RWPE1 (cell line): ENCODE measurements at regions not wholly inside any gene's neighbourhood (a gene's known extent, or its start where the extent isn't known, plus 50 kb on each side); places are given as distances from the start of the nearest gene placed in this dataset.

Source experiments
- CTCF ChIA-PET: fragments of 350-600 bp; sonication (Branson Sonifier 250); formaldehyde crosslinking; extraction: SDS; loops from one replicate; lab custom pipeline; 2021; lab: Yijun Ruan, JAX
- POLR2A ChIA-PET: fragments of 400-600 bp; formaldehyde crosslinking; extraction: SDS; loops from one replicate; lab custom pipeline; 2020; ENCODE audit warnings: antibody characterized with exemption; ENCODE audit not compliant: low non-redundant PET; lab: Yijun Ruan, JAX
- DNase-seq: peaks from one replicate; pipeline ENCODE4 v3.0.0; 2012; ENCODE audit warnings: low spot score
- H3K27ac ChIP-seq: fragments of 450-650 bp; 2 replicates; pipeline ENCODE4 v1.5.1; 2017
- TF ChIP-seq, protein P1 (sequence below): fragments of 450-650 bp; conservative IDR thresholded peaks from 2 replicates; pipeline ENCODE4 v1.5.1; 2017; ENCODE audit warnings: low read depth, mild to moderate bottlenecking

- H3K27ac ChIP-seq: no peak overlapping the region
- ChIA-PET POLR2A (no interaction called here), CTCF (interaction anchor here (1.2 kb wide), 1 partner anchor 117 kb away, joined by 3 read pairs; no protein-coding TSS in a partner anchor)
- TF ChIP-seq, protein P1, sequence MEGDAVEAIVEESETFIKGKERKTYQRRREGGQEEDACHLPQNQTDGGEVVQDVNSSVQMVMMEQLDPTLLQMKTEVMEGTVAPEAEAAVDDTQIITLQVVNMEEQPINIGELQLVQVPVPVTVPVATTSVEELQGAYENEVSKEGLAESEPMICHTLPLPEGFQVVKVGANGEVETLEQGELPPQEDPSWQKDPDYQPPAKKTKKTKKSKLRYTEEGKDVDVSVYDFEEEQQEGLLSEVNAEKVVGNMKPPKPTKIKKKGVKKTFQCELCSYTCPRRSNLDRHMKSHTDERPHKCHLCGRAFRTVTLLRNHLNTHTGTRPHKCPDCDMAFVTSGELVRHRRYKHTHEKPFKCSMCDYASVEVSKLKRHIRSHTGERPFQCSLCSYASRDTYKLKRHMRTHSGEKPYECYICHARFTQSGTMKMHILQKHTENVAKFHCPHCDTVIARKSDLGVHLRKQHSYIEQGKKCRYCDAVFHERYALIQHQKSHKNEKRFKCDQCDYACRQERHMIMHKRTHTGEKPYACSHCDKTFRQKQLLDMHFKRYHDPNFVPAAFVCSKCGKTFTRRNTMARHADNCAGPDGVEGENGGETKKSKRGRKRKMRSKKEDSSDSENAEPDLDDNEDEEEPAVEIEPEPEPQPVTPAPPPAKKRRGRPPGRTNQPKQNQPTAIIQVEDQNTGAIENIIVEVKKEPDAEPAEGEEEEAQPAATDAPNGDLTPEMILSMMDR: no peak
- no peak for DNase-seq
Measured at GRCh38 chr11:45507916-45508315, 157.5 kb downstream of the CHST1 start.

DNA sequence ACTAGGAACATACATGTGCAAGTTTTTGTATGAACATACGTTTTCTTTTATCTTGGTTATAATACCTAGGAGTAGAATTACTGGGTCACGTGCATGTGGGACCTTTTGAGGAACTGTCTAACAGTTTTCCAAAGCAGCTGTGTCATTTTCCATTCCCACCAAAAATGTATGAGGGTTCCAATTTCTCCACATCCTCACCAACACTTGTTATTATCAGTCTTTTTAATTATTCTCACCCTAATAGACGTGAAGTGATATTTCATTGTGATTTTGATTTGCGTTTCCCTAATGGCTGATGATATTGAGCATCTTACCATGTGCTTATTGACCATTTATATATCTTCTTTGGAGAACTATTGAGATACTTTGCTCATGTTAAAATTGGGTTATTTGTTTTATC is 162.1 kb downstream of the CHST1 start:
- TF ChIP-seq, protein P1: no peak
- ChIA-PET POLR2A (no interaction called here), CTCF (no interaction called here)
- H3K27ac ChIP-seq: no peak overlapping the region
- DNase-seq: no peak

- CTCF ChIA-PET: no interaction called here
- POLR2A ChIA-PET: no interaction called here
- H3K27ac ChIP-seq: no peak overlapping the region
- TF ChIP-seq, protein P1: no peak
- DNase-seq: no peak
Measured at GRCh38 chr11:45502226-45502545, 163.2 kb downstream of the CHST1 start.

DNA sequence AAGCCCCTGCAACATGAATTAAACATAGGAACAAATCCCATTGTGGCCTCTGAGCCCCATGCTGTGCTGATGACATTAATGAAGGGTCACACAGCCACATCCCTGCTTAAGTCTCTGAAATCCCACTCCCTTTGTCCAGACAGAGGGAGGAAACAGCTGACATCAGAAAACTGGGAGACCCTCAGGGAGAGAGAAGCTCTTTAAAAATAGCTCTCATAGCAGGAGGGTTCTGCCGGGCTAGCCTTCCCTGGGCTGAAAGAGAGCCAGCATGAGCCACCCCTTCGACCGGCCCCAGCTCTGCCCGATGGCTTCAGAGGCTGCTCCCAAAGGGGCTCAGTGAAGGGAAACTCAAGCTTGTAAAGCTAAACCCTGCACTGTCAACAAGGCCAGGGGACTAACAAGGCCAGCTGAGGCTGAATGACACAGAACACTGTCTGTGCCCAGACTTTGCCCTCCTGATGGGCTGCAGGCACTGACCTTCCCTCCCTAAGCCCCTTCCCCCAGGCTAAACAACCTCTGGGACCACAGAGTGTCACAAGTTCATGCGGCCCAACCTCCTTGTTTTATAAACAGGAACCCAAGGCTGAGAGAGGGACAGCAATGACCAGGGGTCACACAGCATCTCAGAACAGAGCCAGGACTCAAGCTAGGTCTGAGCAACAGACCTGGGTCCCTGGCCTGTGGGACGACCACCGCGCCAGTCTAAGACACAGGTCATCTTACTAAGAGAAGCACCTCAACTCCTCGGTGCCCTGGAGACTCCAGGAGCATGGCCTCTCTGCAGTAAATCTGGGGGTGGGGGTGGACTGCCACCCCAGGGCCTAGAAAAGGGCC is 163.8 kb downstream of the CHST1 start:
- ChIA-PET CTCF (no interaction called here), POLR2A (no interaction called here)
- no peak for DNase-seq
- no peak overlapping the region for H3K27ac ChIP-seq
- TF ChIP-seq, protein P1: no peak

- DNase-seq: no peak
- ChIA-PET CTCF (interaction anchor here (0.5 to 0.7 kb wide), 2 partner anchors 45 to 741 kb away, joined by 3 to 4 read pairs; no protein-coding TSS in a partner anchor), POLR2A (no interaction called here)
- TF ChIP-seq, protein P1: no peak
- no peak overlapping the region for H3K27ac ChIP-seq
Measured at GRCh38 chr11:45500451-45500850, 165.0 kb downstream of the CHST1 start.

DNA sequence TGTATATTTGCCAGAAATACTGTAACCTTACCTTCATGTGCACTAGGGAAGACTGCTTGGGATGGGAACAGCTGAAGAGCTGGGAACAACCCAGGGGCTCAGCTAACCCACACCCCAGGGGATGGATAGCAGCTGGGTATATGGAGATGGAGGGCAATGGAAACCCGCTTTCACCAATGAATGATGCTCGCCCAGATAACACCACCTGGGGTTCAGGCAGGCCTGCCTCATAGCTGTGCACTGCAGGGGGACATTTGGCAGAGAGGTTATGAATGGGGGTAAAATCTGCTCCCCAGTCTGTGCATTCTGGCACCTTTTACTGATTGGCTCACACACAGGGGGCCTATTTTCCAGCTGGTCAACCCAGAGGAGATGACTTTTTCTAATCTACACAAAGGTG is 170.7 kb downstream of the CHST1 start:
- DNase-seq: no peak
- CTCF ChIA-PET: no interaction called here
- POLR2A ChIA-PET: no interaction called here

More for the DNA sequence above, 170.7 kb downstream of the CHST1 start:
- no peak overlapping the region for H3K27ac ChIP-seq
- TF ChIP-seq, protein P1: no peak
